Vagina (tissue), 2 donors: ENCODE measurements at regions not wholly inside any gene's neighbourhood (a gene's known extent, or its start where the extent isn't known, plus 50 kb on each side); places are given as distances from the start of the nearest gene placed in this dataset.

ENCODE experiments used
- DNase-seq, 2 donors: peaks; one replicate each; pipeline ENCODE4 v3.0.0-alpha.2; 2017; ENCODE audit errors: extremely low spot score in 2 of 2
- H3K27ac ChIP-seq: fragments of 200-600 bp; sonication (generic); one replicate; pipeline ENCODE4 v1.5.1; 2019
- H3K27me3 ChIP-seq: fragments of 200-600 bp; sonication (generic); one replicate; pipeline ENCODE4 v1.5.1; 2019
- H3K36me3 ChIP-seq, 2 donors: fragments of 200-600 bp; sonication (generic); one replicate each; pipeline ENCODE4 v1.5.1; 2017 to 2019
- H3K4me1 ChIP-seq: fragments of 200-600 bp; sonication (generic); one replicate; pipeline ENCODE4 v1.5.1; 2019
- H3K4me3 ChIP-seq, 2 donors: fragments of 200-600 bp; sonication (generic); 1 replicate in 1 of 2; 2 replicates in 1 of 2; pipeline ENCODE4 v1.5.1; 2016 to 2019
- H3K9me3 ChIP-seq: fragments of 200-600 bp; sonication (generic); one replicate; pipeline ENCODE4 v1.5.1; 2019
- CTCF ChIP-seq, 3 experiments: fragments of 450-650 bp in 2 of 3; fragments of 200-600 bp in 1 of 3; sonication (generic) in 1 of 3; IDR thresholded peaks; one replicate each; pipeline ENCODE4 v1.5.1; 2017 to 2019; ENCODE audit warnings: antibody characterized with exemption in 3 of 3, mild to moderate bottlenecking in 2 of 3, moderate library complexity in 2 of 3
- POLR2A ChIP-seq, 2 donors: fragments of 450-650 bp; IDR thresholded peaks; one replicate each; pipeline ENCODE4 v1.6.1; 2017; ENCODE audit warnings: antibody characterized with exemption in 2 of 2, mild to moderate bottlenecking in 2 of 2, moderate library complexity in 2 of 2
- POLR2AphosphoS5 ChIP-seq, 2 donors: sonication (generic); formaldehyde crosslinking; IDR thresholded peaks; one replicate each; pipeline ENCODE4 v1.9.0; 2017; ENCODE audit warnings: antibody characterized with exemption in 2 of 2, mild to moderate bottlenecking in 2 of 2, low read depth in 1 of 2; ENCODE audit not compliant: insufficient read depth in 1 of 2
- intact Hi-C: fragments of 100-400 bp; cut with DNase I; formaldehyde crosslinking; loops from one replicate; pipeline ENCODE4 v1.15.1; 2023

GRCh38 chr17:13741744-13742143, 140.0 kb upstream of the HS3ST3A1 start:
- Histone ChIP-seq H3K4me1 (no peaks in the 10 kb centered on the region), H3K4me3 (no peak overlapping the region), H3K27me3 (no peaks in the 10 kb centered on the region), H3K27ac (no peak overlapping the region), H3K9me3 (no peaks in the 10 kb centered on the region), H3K36me3 (no peaks in the 10 kb centered on the region)
- DNase-seq: no peak
- no peak for TF ChIP-seq POLR2AphosphoS5 (IDR thresholded peaks at IDR 0.05; ENCODE audit: insufficient read depth in 1 of 2, low read depth in 1 of 2)
- TF ChIP-seq POLR2A (IDR thresholded peaks at IDR 0.05): no peak
- no peak for TF ChIP-seq CTCF (IDR thresholded peaks at IDR 0.05)
- intact Hi-C loops: no loop called here

GRCh38 chr17:13743906-13744305, 142.2 kb upstream of the HS3ST3A1 start:
- no peaks in the 10 kb centered on the region for H3K27me3 ChIP-seq
- no peak for DNase-seq
- H3K27ac ChIP-seq: no peak overlapping the region
- no peaks in the 10 kb centered on the region for H3K9me3 ChIP-seq
- no peaks in the 10 kb centered on the region for H3K36me3 ChIP-seq
- TF ChIP-seq POLR2AphosphoS5 (IDR thresholded peaks at IDR 0.05; ENCODE audit: insufficient read depth in 1 of 2, low read depth in 1 of 2): peak in 1 of 2 donors; percentile 14
- TF ChIP-seq POLR2A (IDR thresholded peaks at IDR 0.05): no peak
- no peak overlapping the region for H3K4me3 ChIP-seq
- H3K4me1 ChIP-seq: no peaks in the 10 kb centered on the region
- intact Hi-C loops: no loop called here

GRCh38 chr17:13746404-13746803, 144.7 kb upstream of the HS3ST3A1 start:
- Histone ChIP-seq H3K4me3 (no peak overlapping the region), H3K36me3 (no peaks in the 10 kb centered on the region), H3K9me3 (no peaks in the 10 kb centered on the region), H3K27ac (no peak overlapping the region), H3K27me3 (no peaks in the 10 kb centered on the region), H3K4me1 (no peaks in the 10 kb centered on the region)
- TF ChIP-seq CTCF (IDR thresholded peaks at IDR 0.05): no peak
- no peak for TF ChIP-seq POLR2A (IDR thresholded peaks at IDR 0.05)
- TF ChIP-seq POLR2AphosphoS5 (IDR thresholded peaks at IDR 0.05; ENCODE audit: insufficient read depth in 1 of 2, low read depth in 1 of 2): no peak
- DNase-seq: no peak
- intact Hi-C loops: no loop called here

GRCh38 chr17:13749166-13749890, 147.6 kb upstream of the HS3ST3A1 start:
- Histone ChIP-seq H3K4me1 (no peaks in the 10 kb centered on the region), H3K9me3 (no peaks in the 10 kb centered on the region)
- TF ChIP-seq CTCF (IDR thresholded peaks at IDR 0.05) (no peak), POLR2AphosphoS5 (IDR thresholded peaks at IDR 0.05; ENCODE audit: insufficient read depth in 1 of 2, low read depth in 1 of 2) (no peak), POLR2A (IDR thresholded peaks at IDR 0.05) (no peak)

GRCh38 chr17:13749891-13750235, 148.1 kb upstream of the HS3ST3A1 start:
- intact Hi-C loops: no loop called here
- TF ChIP-seq POLR2A (IDR thresholded peaks at IDR 0.05) (no peak), POLR2AphosphoS5 (IDR thresholded peaks at IDR 0.05; ENCODE audit: insufficient read depth in 1 of 2, low read depth in 1 of 2) (no peak), CTCF (IDR thresholded peaks at IDR 0.05) (no peak)
- Histone ChIP-seq H3K9me3 (no peaks in the 10 kb centered on the region), H3K36me3 (no peaks in the 10 kb centered on the region), H3K4me3 (no peak overlapping the region), H3K4me1 (no peaks in the 10 kb centered on the region), H3K27me3 (no peaks in the 10 kb centered on the region), H3K27ac (no peak overlapping the region)
- no peak for DNase-seq

More at GRCh38 chr17:13749166-13749890, 147.6 kb upstream of the HS3ST3A1 start:
- no peak overlapping the region for H3K4me3 ChIP-seq
- H3K27me3 ChIP-seq: no peaks in the 10 kb centered on the region
- no peak overlapping the region for H3K27ac ChIP-seq
- no peaks in the 10 kb centered on the region for H3K36me3 ChIP-seq
- intact Hi-C loops: no loop called here
- no peak for DNase-seq
